ENCODE measurements at regions not wholly inside any gene's neighbourhood (a gene's known extent, or its start where the extent isn't known, plus 50 kb on each side); places are given as distances from the start of the nearest gene placed in this dataset.

- TF ChIP-seq CTCF (IDR thresholded peaks at IDR 0.05), result no peak
- TF ChIP-seq EZH2phosphoT487 (IDR thresholded peaks at IDR 0.05), result no peak
- TF ChIP-seq EZH2 (IDR thresholded peaks at IDR 0.05), result no peak
These were observed 72.8 kb upstream of the POU3F3 start for GRCh38 chr2:104781151-104781550.

Measured in neural progenitor cell (in vitro differentiated cells).